Karpas-422 (cell line): ENCODE measurements at regions not wholly inside any gene's neighbourhood (a gene's known extent, or its start where the extent isn't known, plus 50 kb on each side); places are given as distances from the start of the nearest gene placed in this dataset.

Source experiments
- DNase-seq: peaks from one replicate; pipeline ENCODE4 v3.0.0-alpha.2; 2015
- H2AFZ ChIP-seq: fragments of 200-600 bp; sonication (generic); 2 replicates; pipeline ENCODE4 v1.6.1; 2014; ENCODE audit warnings: antibody characterized with exemption, low read length, mixed read lengths
- H3K27ac ChIP-seq: fragments of 200-600 bp; sonication (generic); 2 replicates; pipeline ENCODE4 v1.5.1; 2014; ENCODE audit warnings: mild to moderate bottlenecking, low read length, moderate library complexity
- H3K27me3 ChIP-seq: fragments of 200-600 bp; sonication (generic); 2 replicates; pipeline ENCODE4 v1.6.1; 2014; ENCODE audit warnings: low read length, mixed read lengths
- H3K36me3 ChIP-seq: fragments of 200-600 bp; sonication (generic); 2 replicates; pipeline ENCODE4 v1.6.1; 2014; ENCODE audit warnings: low read length, mixed read lengths; ENCODE audit not compliant: insufficient read depth
- H3K4me1 ChIP-seq: fragments of 200-600 bp; sonication (generic); 2 replicates; pipeline ENCODE4 v1.6.1; 2014; ENCODE audit warnings: mild to moderate bottlenecking, low read length, mixed read lengths
- H3K4me2 ChIP-seq: fragments of 200-600 bp; sonication (generic); 2 replicates; pipeline ENCODE4 v1.6.1; 2014; ENCODE audit warnings: low read length, low read depth, mild to moderate bottlenecking; ENCODE audit not compliant: poor library complexity, severe bottlenecking
- H3K4me3 ChIP-seq: fragments of 200-600 bp; sonication (generic); 2 replicates; pipeline ENCODE4 v1.5.1; 2014; ENCODE audit warnings: mild to moderate bottlenecking, antibody characterized with exemption, low read length, mixed read lengths
- H3K79me2 ChIP-seq: fragments of 200-600 bp; sonication (generic); 2 replicates; pipeline ENCODE4 v1.6.1; 2014; ENCODE audit warnings: mild to moderate bottlenecking, low read length, mixed read lengths
- H3K9ac ChIP-seq: fragments of 200-600 bp; sonication (generic); 2 replicates; pipeline ENCODE4 v1.6.0; 2014; ENCODE audit warnings: low read length
- H3K9me2 ChIP-seq: fragments of 200-600 bp; sonication (generic), shearing (Covaris generic); replicated peaks from 2 replicates; pipeline ENCODE4 v1.6.0; 2014; ENCODE audit warnings: mild to moderate bottlenecking, low read length, moderate library complexity; ENCODE audit not compliant: insufficient read depth
- H3K9me3 ChIP-seq: fragments of 300-700, 200-600 bp; sonication (generic); 2 replicates; pipeline ENCODE4 v1.6.1; 2014; ENCODE audit warnings: low read length, mixed read lengths
- H4K20me1 ChIP-seq: fragments of 200-600 bp; sonication (generic); 2 replicates; pipeline ENCODE4 v1.6.1; 2014; ENCODE audit warnings: mild to moderate bottlenecking, antibody characterized with exemption, low read length, low read depth; ENCODE audit not compliant: insufficient read depth

DNA sequence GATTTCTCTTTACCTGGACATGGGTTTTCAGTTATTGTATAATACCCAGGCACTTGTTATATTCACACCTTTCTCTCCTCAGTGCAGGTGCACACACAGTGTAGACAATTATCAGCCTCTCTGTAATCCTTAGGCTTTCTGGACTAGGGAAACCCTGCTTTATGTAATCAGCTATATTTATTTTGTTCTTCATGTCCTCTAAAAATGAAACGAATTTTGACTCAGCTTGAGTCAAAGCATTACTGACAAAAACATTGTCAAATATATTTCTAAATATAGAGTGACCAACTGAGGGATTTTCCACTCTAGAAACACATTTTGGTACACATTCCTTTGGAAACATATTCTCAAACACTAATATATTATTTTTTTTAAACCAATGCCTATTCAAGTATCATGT is 144.8 kb upstream of the GULP1 start:
- H4K20me1 ChIP-seq: no peaks in the 10 kb centered on the region
- DNase-seq: no peak
- H3K36me3 ChIP-seq: no peaks in the 10 kb centered on the region
- H3K4me1 ChIP-seq: no peaks in the 10 kb centered on the region
- no peaks in the 10 kb centered on the region for H3K27me3 ChIP-seq
- H3K9me3 ChIP-seq: peaks cover 24% of the 10 kb centered on the region; the same call in 1 of the 2 replicates
- H3K4me3 ChIP-seq: no peak overlapping the region
- no peak overlapping the region for H2AFZ ChIP-seq
- H3K79me2 ChIP-seq: no peaks in the 10 kb centered on the region
- no peak overlapping the region for H3K27ac ChIP-seq
- no peaks in the 10 kb centered on the region for H3K9me2 ChIP-seq
- H3K4me2 ChIP-seq: no peak overlapping the region
- H3K9ac ChIP-seq: no peak overlapping the region

DNA sequence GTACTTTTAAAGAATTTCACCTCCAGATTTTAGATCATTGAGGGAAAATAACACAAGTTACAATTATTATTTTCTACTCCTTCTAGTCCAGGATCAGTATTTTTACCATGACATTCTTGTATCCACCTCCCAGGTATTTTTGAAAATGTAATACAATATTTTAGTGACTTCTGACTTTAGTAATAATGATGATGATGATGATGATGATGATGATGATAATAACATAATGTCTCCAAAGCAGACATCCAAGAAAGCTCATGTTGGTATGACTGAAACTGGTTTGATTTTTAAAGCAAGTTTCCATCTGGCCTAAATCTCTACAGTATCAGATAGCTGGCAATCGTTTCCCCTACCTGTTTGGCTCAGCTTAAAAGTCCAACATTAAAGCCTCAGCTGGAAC is 140.0 kb upstream of the GULP1 start:
- no peak for DNase-seq
- H4K20me1 ChIP-seq: no peaks in the 10 kb centered on the region
- H3K4me1 ChIP-seq: no peaks in the 10 kb centered on the region
- no peaks in the 10 kb centered on the region for H3K36me3 ChIP-seq
- H3K27ac ChIP-seq: no peak overlapping the region
- no peak overlapping the region for H3K4me2 ChIP-seq
- H2AFZ ChIP-seq: no peak overlapping the region
- H3K4me3 ChIP-seq: no peak overlapping the region
- H3K79me2 ChIP-seq: no peaks in the 10 kb centered on the region
- H3K27me3 ChIP-seq: no peaks in the 10 kb centered on the region
- peaks cover 14% of the 10 kb centered on the region; the same call in 1 of the 2 replicates for H3K9me3 ChIP-seq
- H3K9me2 ChIP-seq: no peaks in the 10 kb centered on the region
- no peak overlapping the region for H3K9ac ChIP-seq

DNA sequence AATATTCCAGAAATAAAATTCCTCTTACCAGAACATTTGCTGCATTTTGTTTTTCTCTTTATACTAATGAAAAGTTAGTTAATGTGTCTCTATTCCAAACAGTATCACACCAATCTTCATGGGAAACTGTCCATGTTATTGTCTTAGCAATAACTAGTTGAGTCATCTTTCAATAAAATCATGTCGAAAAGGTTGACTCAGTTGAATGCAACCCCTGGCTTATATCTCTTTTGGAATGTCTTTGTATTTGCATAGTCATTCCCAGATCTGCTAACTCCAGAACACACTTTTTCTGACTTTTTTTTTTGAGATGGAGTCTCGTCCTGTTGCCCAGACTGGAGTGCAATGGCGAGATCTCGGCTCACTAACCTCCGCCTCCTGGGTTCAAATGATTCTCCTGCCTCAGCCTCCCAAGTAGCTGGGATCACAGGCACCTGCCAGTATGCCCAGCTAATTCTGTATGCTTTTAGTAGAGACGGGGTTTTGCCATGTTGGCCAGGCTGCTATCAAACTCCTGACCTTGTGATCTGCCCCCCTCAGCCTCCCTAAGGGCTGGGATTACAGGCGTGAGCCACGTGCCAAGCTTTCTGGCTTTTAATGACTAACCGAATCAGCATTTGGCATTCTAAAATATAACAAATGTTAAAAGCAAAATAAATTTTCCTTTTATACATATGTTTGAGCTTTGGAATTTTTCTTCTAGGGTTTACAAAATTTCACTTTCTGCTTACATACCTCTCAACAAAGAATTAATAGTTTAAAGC is 133.2 kb upstream of the GULP1 start:
- Histone ChIP-seq H3K4me2 (no peak overlapping the region), H3K9me2 (no peaks in the 10 kb centered on the region), H3K27ac (no peak overlapping the region), H2AFZ (no peak overlapping the region), H3K4me3 (no peak overlapping the region), H3K9me3 (peaks cover 17% of the 10 kb centered on the region), H3K4me1 (no peaks in the 10 kb centered on the region), H3K79me2 (no peaks in the 10 kb centered on the region), H3K27me3 (no peaks in the 10 kb centered on the region), H4K20me1 (no peaks in the 10 kb centered on the region), H3K36me3 (no peaks in the 10 kb centered on the region), H3K9ac (no peak overlapping the region)
- no peak for DNase-seq

DNA sequence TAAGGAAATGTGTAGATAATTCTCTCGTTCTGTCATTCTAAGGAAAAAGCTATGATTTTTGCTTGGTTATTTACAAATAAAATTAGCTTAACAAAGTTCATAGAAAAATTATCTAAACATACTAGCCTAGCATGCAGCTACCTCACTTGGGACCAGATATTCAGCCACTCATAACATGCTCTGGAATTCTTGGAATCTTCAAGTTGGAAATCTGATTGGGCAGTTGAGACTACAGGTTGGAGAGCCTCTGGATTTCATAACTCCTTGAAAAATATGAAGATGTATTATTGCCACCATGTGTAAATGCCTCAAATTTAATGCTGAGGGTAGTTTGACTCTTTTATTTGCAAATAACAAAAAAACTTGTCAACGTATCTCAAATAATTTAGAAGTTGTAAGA is 132.2 kb upstream of the GULP1 start:
- DNase-seq: no peak
- no peak overlapping the region for H3K4me3 ChIP-seq
- no peaks in the 10 kb centered on the region for H3K36me3 ChIP-seq
- H2AFZ ChIP-seq: no peak overlapping the region
- H3K9me2 ChIP-seq: no peaks in the 10 kb centered on the region
- H3K27ac ChIP-seq: no peak overlapping the region
- H3K27me3 ChIP-seq: no peaks in the 10 kb centered on the region
- no peaks in the 10 kb centered on the region for H3K4me1 ChIP-seq
- peaks cover 17% of the 10 kb centered on the region for H3K9me3 ChIP-seq
- H3K9ac ChIP-seq: no peak overlapping the region
- H3K4me2 ChIP-seq: no peak overlapping the region
- no peaks in the 10 kb centered on the region for H4K20me1 ChIP-seq
- no peaks in the 10 kb centered on the region for H3K79me2 ChIP-seq

DNA sequence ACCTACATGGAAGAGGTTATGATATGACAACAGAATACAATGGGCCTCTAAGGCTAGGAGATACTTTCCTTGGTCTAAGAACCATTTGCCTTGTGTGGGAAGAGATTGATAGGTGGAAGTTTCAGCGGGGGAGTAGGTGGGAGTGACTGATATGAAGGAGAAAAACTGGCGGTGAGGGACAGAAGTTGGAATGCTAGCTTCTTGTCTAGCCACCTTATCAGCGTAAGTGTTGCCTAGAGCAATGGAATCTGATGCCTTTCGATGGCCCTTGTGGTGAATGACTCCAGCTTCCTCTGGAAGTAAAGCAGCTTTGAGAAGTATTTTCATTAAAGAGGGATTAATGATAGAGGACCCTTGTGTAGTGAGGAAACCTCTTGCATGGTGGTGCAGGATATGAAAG is 121.3 kb upstream of the GULP1 start:
- no peaks in the 10 kb centered on the region for H3K27me3 ChIP-seq
- no peak overlapping the region for H2AFZ ChIP-seq
- no peaks in the 10 kb centered on the region for H3K79me2 ChIP-seq
- no peaks in the 10 kb centered on the region for H3K9me2 ChIP-seq
- H3K4me1 ChIP-seq: no peaks in the 10 kb centered on the region
- no peak for DNase-seq
- no peak overlapping the region for H3K9ac ChIP-seq
- no peaks in the 10 kb centered on the region for H4K20me1 ChIP-seq
- H3K4me2 ChIP-seq: no peak overlapping the region
- H3K36me3 ChIP-seq: no peaks in the 10 kb centered on the region
- H3K27ac ChIP-seq: no peak overlapping the region
- H3K9me3 ChIP-seq: no peaks in the 10 kb centered on the region
- no peak overlapping the region for H3K4me3 ChIP-seq

DNA sequence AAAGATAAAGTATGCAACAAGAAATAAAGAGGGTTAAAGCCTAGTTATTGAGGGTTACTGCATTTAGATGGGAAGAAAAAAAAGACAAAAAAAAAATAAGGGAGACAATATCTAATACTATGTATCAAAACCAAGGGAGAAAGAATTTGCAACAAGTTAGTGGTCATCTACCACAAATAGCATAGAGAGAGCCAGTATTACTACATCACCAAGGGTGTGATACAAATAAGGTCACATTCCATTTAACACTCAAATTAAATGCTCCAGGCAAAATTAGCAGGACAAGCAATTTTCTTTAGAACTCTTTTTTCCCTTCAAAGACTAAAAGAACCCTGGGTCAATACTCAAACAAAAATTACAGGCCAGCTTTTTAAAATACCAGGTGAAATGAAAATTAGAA is 115.1 kb upstream of the GULP1 start:
- no peak overlapping the region for H3K4me3 ChIP-seq
- no peaks in the 10 kb centered on the region for H4K20me1 ChIP-seq
- no peak for DNase-seq
- H3K36me3 ChIP-seq: no peaks in the 10 kb centered on the region
- H3K9me3 ChIP-seq: no peaks in the 10 kb centered on the region; the same call in 1 of the 2 replicates
- H3K9ac ChIP-seq: no peak overlapping the region
- no peak overlapping the region for H3K27ac ChIP-seq
- H3K79me2 ChIP-seq: no peaks in the 10 kb centered on the region
- no peak overlapping the region for H2AFZ ChIP-seq
- H3K4me2 ChIP-seq: no peak overlapping the region
- no peaks in the 10 kb centered on the region for H3K27me3 ChIP-seq
- H3K4me1 ChIP-seq: no peaks in the 10 kb centered on the region
- no peaks in the 10 kb centered on the region for H3K9me2 ChIP-seq

DNA sequence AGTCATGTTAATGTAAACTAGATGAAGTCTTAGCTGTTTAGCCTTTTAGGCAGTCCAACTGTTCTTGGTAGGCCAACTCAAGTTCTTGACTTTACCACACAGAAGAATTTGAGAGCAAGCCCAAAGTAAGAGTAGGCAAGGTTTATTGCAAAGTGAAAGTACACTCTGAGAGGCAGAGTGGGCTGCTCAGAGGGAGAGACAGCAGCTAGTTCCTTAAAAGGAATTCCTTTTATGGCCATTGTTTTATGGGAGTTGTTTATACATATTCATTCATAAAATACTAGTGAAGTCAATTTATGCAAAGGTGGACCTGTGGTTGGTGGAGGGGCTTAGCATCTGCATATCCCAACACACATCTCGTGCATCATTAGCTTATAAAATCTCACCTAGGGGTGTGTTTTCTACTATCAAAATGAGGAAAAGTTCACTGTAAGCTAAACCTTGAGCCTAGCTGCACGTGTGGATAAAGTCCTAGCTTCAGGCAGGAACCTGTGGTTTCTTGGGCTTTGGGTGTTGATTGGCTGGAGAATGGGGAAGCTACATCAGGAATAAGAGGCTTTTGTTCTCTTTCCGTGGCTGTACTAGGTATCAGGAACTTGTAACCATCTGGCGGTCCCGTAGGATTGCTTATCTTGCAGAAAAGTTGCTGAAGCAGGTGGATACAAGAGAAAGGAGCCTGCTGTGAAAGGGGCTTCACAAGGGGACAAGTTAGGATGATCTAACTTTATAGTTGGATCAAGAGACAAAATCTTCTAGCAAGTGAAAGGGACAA is 110.4 kb upstream of the GULP1 start:
- Histone ChIP-seq H4K20me1 (no peaks in the 10 kb centered on the region), H3K9me3 (no peaks in the 10 kb centered on the region; the same call in 1 of the 2 replicates), H3K4me3 (no peak overlapping the region), H3K4me2 (no peak overlapping the region), H3K4me1 (no peaks in the 10 kb centered on the region), H3K27ac (no peak overlapping the region), H3K36me3 (no peaks in the 10 kb centered on the region), H2AFZ (no peak overlapping the region), H3K9me2 (no peaks in the 10 kb centered on the region), H3K9ac (no peak overlapping the region), H3K27me3 (no peaks in the 10 kb centered on the region), H3K79me2 (no peaks in the 10 kb centered on the region)
- DNase-seq: no peak

DNA sequence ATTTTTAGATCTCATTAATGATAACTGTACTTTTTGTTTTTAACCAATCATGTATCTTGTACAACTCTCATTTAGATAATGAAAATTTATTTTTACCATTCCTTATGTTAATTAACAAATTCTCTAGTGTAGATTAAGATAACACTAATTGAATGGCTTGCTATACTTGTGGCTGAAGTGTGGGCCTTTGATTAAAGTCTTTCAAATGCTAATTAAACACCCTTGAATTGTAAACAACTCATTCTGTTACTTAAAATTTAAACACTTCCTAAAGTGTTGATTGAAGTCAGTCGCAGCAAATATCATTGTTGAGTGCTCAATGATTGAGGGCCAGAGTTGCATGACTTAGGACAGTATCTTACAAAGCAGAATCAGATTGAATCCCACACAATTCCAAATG is 109.8 kb upstream of the GULP1 start:
- no peak for DNase-seq
- Histone ChIP-seq H3K9ac (no peak overlapping the region), H3K27me3 (no peaks in the 10 kb centered on the region), H3K9me3 (no peaks in the 10 kb centered on the region; the same call in 1 of the 2 replicates), H3K4me2 (no peak overlapping the region), H3K27ac (no peak overlapping the region), H2AFZ (no peak overlapping the region), H3K4me1 (no peaks in the 10 kb centered on the region), H3K79me2 (no peaks in the 10 kb centered on the region), H4K20me1 (no peaks in the 10 kb centered on the region), H3K9me2 (no peaks in the 10 kb centered on the region), H3K4me3 (no peak overlapping the region), H3K36me3 (no peaks in the 10 kb centered on the region)
